Muscle layer of colon (tissue), 2 donors: ENCODE measurements at regions not wholly inside any gene's neighbourhood (a gene's known extent, or its start where the extent isn't known, plus 50 kb on each side); places are given as distances from the start of the nearest gene placed in this dataset.
"Not testable (repeated sequence)": the region's sequence is repeated elsewhere in the genome, so short reads cannot be mapped to it uniquely, and the experiment has no call there.

Source experiments
- H3K27ac ChIP-seq: one replicate; pipeline ENCODE4 v1.7.0; 2013; ENCODE audit warnings: low read depth, mild to moderate bottlenecking, low read length, moderate library complexity
- H3K27me3 ChIP-seq, 2 donors: one replicate each; pipeline ENCODE4 v1.7.0; 2013; ENCODE audit warnings: low read length in 2 of 2, mild to moderate bottlenecking in 2 of 2; ENCODE audit not compliant: insufficient read depth in 2 of 2, control insufficient read depth in 1 of 2
- H3K36me3 ChIP-seq: one replicate; pipeline ENCODE4 v1.7.0; 2013; ENCODE audit warnings: mild to moderate bottlenecking, low read length; ENCODE audit not compliant: insufficient read depth
- H3K4me1 ChIP-seq: one replicate; pipeline ENCODE4 v1.7.0; 2013; ENCODE audit warnings: mild to moderate bottlenecking, low read length; ENCODE audit not compliant: insufficient read depth
- H3K4me3 ChIP-seq, 2 donors: one replicate each; pipeline ENCODE4 v1.7.0; 2013; ENCODE audit warnings: low read length in 2 of 2, low read depth in 1 of 2, mild to moderate bottlenecking in 1 of 2, moderate library complexity in 1 of 2
- H3K9ac ChIP-seq: one replicate; pipeline ENCODE4 v1.7.0; 2013; ENCODE audit warnings: low read length
- H3K9me3 ChIP-seq: one replicate; pipeline ENCODE4 v1.7.0; 2013; ENCODE audit warnings: mild to moderate bottlenecking, low read length
- donor health status: abdominal sarcoma.
- donor health status: Adenocarcinoma of cecum.

GRCh38 chr3:16004812-16005211 lies 169.7 kb upstream of the GALNT15 start:
- no peaks in the 10 kb centered on the region for H3K9me3 ChIP-seq
- no peaks in the 10 kb centered on the region for H3K36me3 ChIP-seq
- H3K4me1 ChIP-seq, result no peaks in the 10 kb centered on the region
- H3K27me3 ChIP-seq, result no peaks in the 10 kb centered on the region
- no peak overlapping the region for H3K4me3 ChIP-seq
- no peak overlapping the region for H3K9ac ChIP-seq
- no peak overlapping the region for H3K27ac ChIP-seq

GRCh38 chr3:16011376-16011775 lies 163.1 kb upstream of the GALNT15 start:
- Histone ChIP-seq H3K36me3 (no peaks in the 10 kb centered on the region), H3K27ac (no peak overlapping the region), H3K27me3 (no peaks in the 10 kb centered on the region), H3K9ac (no peak overlapping the region), H3K4me3 (no peak overlapping the region), H3K4me1 (no peaks in the 10 kb centered on the region), H3K9me3 (no peaks in the 10 kb centered on the region)

GRCh38 chr3:16012086-16012485 lies 162.4 kb upstream of the GALNT15 start:
- Histone ChIP-seq H3K36me3 (no peaks in the 10 kb centered on the region), H3K27me3 (no peaks in the 10 kb centered on the region), H3K9ac (no peak overlapping the region), H3K9me3 (no peaks in the 10 kb centered on the region), H3K4me3 (no peak overlapping the region), H3K27ac (no peak overlapping the region), H3K4me1 (no peaks in the 10 kb centered on the region)

GRCh38 chr3:16013568-16013967 lies 160.9 kb upstream of the GALNT15 start:
- Histone ChIP-seq H3K36me3 (no peaks in the 10 kb centered on the region), H3K27me3 (no peaks in the 10 kb centered on the region), H3K4me3 (no peak overlapping the region), H3K9me3 (no peaks in the 10 kb centered on the region), H3K4me1 (no peaks in the 10 kb centered on the region), H3K27ac (no peak overlapping the region), H3K9ac (no peak overlapping the region)

- H3K9me3 ChIP-seq, H3K27me3 ChIP-seq, H3K4me1 ChIP-seq, H3K4me3 ChIP-seq, H3K27ac ChIP-seq, H3K36me3 ChIP-seq, H3K9ac ChIP-seq: not testable (repeated sequence)
Measured at GRCh38 chr3:16021801-16022200, 152.7 kb upstream of the GALNT15 start.

GRCh38 chr3:16023881-16024280 lies 150.6 kb upstream of the GALNT15 start:
- not testable (repeated sequence) for H3K36me3 ChIP-seq, H3K9ac ChIP-seq, H3K27ac ChIP-seq, H3K9me3 ChIP-seq, H3K4me3 ChIP-seq, H3K4me1 ChIP-seq, H3K27me3 ChIP-seq

GRCh38 chr3:16024548-16024947 lies 149.9 kb upstream of the GALNT15 start:
- Histone ChIP-seq H3K36me3 (no peaks in the 10 kb centered on the region), H3K4me1 (no peaks in the 10 kb centered on the region), H3K4me3 (no peak overlapping the region), H3K27me3 (no peaks in the 10 kb centered on the region), H3K9me3 (no peaks in the 10 kb centered on the region), H3K9ac (no peak overlapping the region), H3K27ac (no peak overlapping the region)

- Histone ChIP-seq H3K9me3 (no peaks in the 10 kb centered on the region), H3K27ac (no peak overlapping the region), H3K27me3 (no peaks in the 10 kb centered on the region), H3K9ac (no peak overlapping the region), H3K4me1 (no peaks in the 10 kb centered on the region), H3K36me3 (no peaks in the 10 kb centered on the region), H3K4me3 (no peak overlapping the region)
Measured at GRCh38 chr3:16026753-16027152, 147.7 kb upstream of the GALNT15 start.

- Histone ChIP-seq H3K36me3 (no peaks in the 10 kb centered on the region), H3K27me3 (no peaks in the 10 kb centered on the region), H3K4me3 (no peak overlapping the region), H3K4me1 (no peaks in the 10 kb centered on the region), H3K27ac (no peak overlapping the region), H3K9me3 (no peaks in the 10 kb centered on the region), H3K9ac (no peak overlapping the region)
Measured at GRCh38 chr3:16028604-16029003, 145.9 kb upstream of the GALNT15 start.

- Histone ChIP-seq H3K9ac (no peak overlapping the region), H3K27ac (no peak overlapping the region), H3K4me1 (no peaks in the 10 kb centered on the region), H3K27me3 (no peaks in the 10 kb centered on the region), H3K36me3 (no peaks in the 10 kb centered on the region), H3K4me3 (no peak overlapping the region), H3K9me3 (no peaks in the 10 kb centered on the region)
Measured at GRCh38 chr3:16030342-16030741, 144.1 kb upstream of the GALNT15 start.

- H3K27ac ChIP-seq, result no peak overlapping the region
- no peaks in the 10 kb centered on the region for H3K9me3 ChIP-seq
- H3K4me3 ChIP-seq, result no peak overlapping the region
- no peak overlapping the region for H3K9ac ChIP-seq
- H3K27me3 ChIP-seq, result no peaks in the 10 kb centered on the region
- no peaks in the 10 kb centered on the region for H3K36me3 ChIP-seq
- no peaks in the 10 kb centered on the region for H3K4me1 ChIP-seq
Measured at GRCh38 chr3:16031434-16031833, 143.0 kb upstream of the GALNT15 start.

GRCh38 chr3:16033889-16034687 lies 140.4 kb upstream of the GALNT15 start:
- Histone ChIP-seq H3K27me3 (no peaks in the 10 kb centered on the region), H3K27ac (no peak overlapping the region), H3K4me1 (no peaks in the 10 kb centered on the region), H3K9me3 (no peaks in the 10 kb centered on the region), H3K36me3 (no peaks in the 10 kb centered on the region), H3K4me3 (no peak overlapping the region), H3K9ac (no peak overlapping the region)
